Liver (tissue), 8 donors: ENCODE measurements at regions not wholly inside any gene's neighbourhood (a gene's known extent, or its start where the extent isn't known, plus 50 kb on each side); places are given as distances from the start of the nearest gene placed in this dataset.
"Not testable (repeated sequence)": the region's sequence is repeated elsewhere in the genome, so short reads cannot be mapped to it uniquely, and the experiment has no call there.

Source experiments
- DNase-seq: peaks from one replicate; pipeline ENCODE4 v3.0.0-alpha.2; 2017; ENCODE audit warnings: low spot score
- H3K27ac ChIP-seq, 2 donors: one replicate each; pipeline ENCODE4 v1.7.0; 2013; ENCODE audit warnings: inconsistent platforms in 2 of 2, low read length in 2 of 2, control low read depth in 1 of 2, low read depth in 1 of 2, mild to moderate bottlenecking in 1 of 2
- H3K27me3 ChIP-seq, 4 donors: one replicate each; pipeline versions ENCODE4 v1.6.1 to v1.7.0; 2013; ENCODE audit warnings: low read length in 3 of 4, inconsistent platforms in 1 of 4, mild to moderate bottlenecking in 1 of 4, moderate library complexity in 1 of 4; ENCODE audit not compliant: control insufficient read depth in 4 of 4, insufficient read depth in 4 of 4
- H3K36me3 ChIP-seq, 4 donors: one replicate each; pipeline versions ENCODE4 v1.6.1 to v1.7.0; 2013; ENCODE audit warnings: low read length in 3 of 4, mild to moderate bottlenecking in 3 of 4, low read depth in 1 of 4, moderate library complexity in 1 of 4; ENCODE audit not compliant: control insufficient read depth in 4 of 4, insufficient read depth in 3 of 4
- H3K4me1 ChIP-seq, 4 donors: one replicate each; pipeline versions ENCODE4 v1.6.1 to v1.7.0; 2013; ENCODE audit warnings: low read length in 3 of 4, mild to moderate bottlenecking in 3 of 4, moderate library complexity in 1 of 4; ENCODE audit not compliant: control insufficient read depth in 4 of 4, insufficient read depth in 4 of 4
- H3K4me3 ChIP-seq, 3 donors: one replicate each; pipeline versions ENCODE4 v1.6.1 to v1.7.0; 2013; ENCODE audit warnings: low read length in 3 of 3, control low read depth in 1 of 3, low read depth in 1 of 3, mild to moderate bottlenecking in 1 of 3
- H3K9ac ChIP-seq, 2 donors: one replicate each; pipeline ENCODE4 v1.7.0; 2013; ENCODE audit warnings: low read length in 2 of 2, mild to moderate bottlenecking in 2 of 2, moderate library complexity in 2 of 2, control low read depth in 1 of 2, low read depth in 1 of 2
- H3K9me3 ChIP-seq, 4 donors: one replicate each; pipeline versions ENCODE4 v1.6.1 to v1.7.0; 2013; ENCODE audit warnings: low read length in 3 of 4; ENCODE audit not compliant: control insufficient read depth in 4 of 4
- ATF3 ChIP-seq: IDR thresholded peaks from 2 replicates; pipeline ENCODE4 v1.6.1; 2016; ENCODE audit warnings: antibody characterized with exemption
- CTCF ChIP-seq: fragments of 150-350 bp; IDR thresholded peaks from 2 replicates; pipeline ENCODE4 v1.5.1; 2017; ENCODE audit warnings: improper control_type of control experiment, low read depth, low read length; ENCODE audit not compliant: missing input control
- EGR1 ChIP-seq, 2 donors: IDR thresholded peaks; 2 replicates each; pipeline ENCODE4 v1.6.1; 2016 to 2018; ENCODE audit warnings: antibody characterized with exemption in 2 of 2, low read depth in 2 of 2
- GABPA ChIP-seq, 2 donors: IDR thresholded peaks in 1 of 2; conservative IDR thresholded peaks in 1 of 2; 2 replicates each; pipeline ENCODE4 v1.6.1; 2016; ENCODE audit warnings: antibody characterized with exemption in 2 of 2, mild to moderate bottlenecking in 1 of 2, moderate library complexity in 1 of 2
- HNF4A ChIP-seq, 2 donors: conservative IDR thresholded peaks; 2 replicates each; pipeline ENCODE4 v1.6.1; 2016; ENCODE audit warnings: antibody characterized with exemption in 2 of 2, mild to moderate bottlenecking in 2 of 2
- HNF4G ChIP-seq: IDR thresholded peaks from 2 replicates; pipeline ENCODE4 v1.6.1; 2016; ENCODE audit warnings: antibody characterized with exemption
- JUND ChIP-seq, 2 donors: IDR thresholded peaks; 2 replicates each; pipeline ENCODE4 v1.6.1; 2016; ENCODE audit warnings: antibody characterized with exemption in 2 of 2
- MAX ChIP-seq: IDR thresholded peaks from 2 replicates; pipeline ENCODE4 v1.6.1; 2016; ENCODE audit warnings: antibody characterized with exemption
- NR2F2 ChIP-seq: IDR thresholded peaks from 2 replicates; pipeline ENCODE4 v1.6.1; 2016; ENCODE audit warnings: antibody characterized with exemption
- RAD21 ChIP-seq, 2 donors: IDR thresholded peaks; 2 replicates each; pipeline ENCODE4 v1.6.1; 2016; ENCODE audit warnings: antibody characterized with exemption in 2 of 2, mild to moderate bottlenecking in 2 of 2
- RXRA ChIP-seq, 2 donors: IDR thresholded peaks; 2 replicates each; pipeline ENCODE4 v1.6.1; 2017 to 2018; ENCODE audit warnings: antibody characterized with exemption in 2 of 2, mild to moderate bottlenecking in 1 of 2
- SP1 ChIP-seq: IDR thresholded peaks from 2 replicates; pipeline ENCODE4 v1.6.1; 2018; ENCODE audit warnings: antibody characterized with exemption, mild to moderate bottlenecking
- TAF1 ChIP-seq: conservative IDR thresholded peaks from 2 replicates; pipeline ENCODE4 v1.6.1; 2016; ENCODE audit warnings: antibody characterized with exemption, mild to moderate bottlenecking
- YY1 ChIP-seq: IDR thresholded peaks from 2 replicates; pipeline ENCODE4 v1.6.1; 2016; ENCODE audit warnings: antibody characterized with exemption, mild to moderate bottlenecking
- ZBTB33 ChIP-seq: IDR thresholded peaks from 2 replicates; pipeline ENCODE4 v1.6.1; 2016; ENCODE audit warnings: antibody characterized with exemption
- WGBS: extraction: QIAGEN DNeasy Blood & Tissue Kit; methylation state at CpG from one replicate; pipeline ENCODE4 v1.1.7; 2013; 5-methylcytosine and 5-hydroxymethylcytosine counted together
- donor health status: healthy.
- donor health status: healthy.
- donor health status: healthy.
- donor health status: healthy.
- donor health status: healthy.

GRCh38 chr22:49699928-49700498 lies 127.7 kb downstream of the BRD1 start:
- TF ChIP-seq HNF4A (conservative IDR thresholded peaks at IDR 0.05) (no peak), EGR1 (IDR thresholded peaks at IDR 0.05; ENCODE audit: low read depth in 2 of 2) (no peak), SP1 (no peak), HNF4G (no peak), GABPA (IDR thresholded peaks at IDR 0.05 in 1 of 2, conservative IDR thresholded peaks at IDR 0.05 in 1 of 2) (no peak), TAF1 (no peak), RAD21 (IDR thresholded peaks at IDR 0.05) (no peak), RXRA (IDR thresholded peaks at IDR 0.05) (no peak), ZBTB33 (no peak), NR2F2 (no peak), MAX (no peak), JUND (IDR thresholded peaks at IDR 0.05) (no peak), ATF3 (no peak), YY1 (no peak), CTCF (no peak)
- Histone ChIP-seq H3K9me3 (peaks cover 6 to 13% (median 10%) of the 10 kb centered on the region in 4 donors), H3K4me1 (no peaks in the 10 kb centered on the region), H3K9ac (no peak overlapping the region), H3K27ac (no peak overlapping the region), H3K27me3 (peaks cover 0 to 3% (median 1%) of the 10 kb centered on the region in 4 donors), H3K4me3 (no peak overlapping the region), H3K36me3 (no peaks in the 10 kb centered on the region)
- WGBS, result 82% methylated on average over 12 of the region's 12 CpGs
- no peak for DNase-seq

- Histone ChIP-seq H3K4me1 (no peaks in the 10 kb centered on the region), H3K27ac (no peak overlapping the region), H3K9me3 (peaks cover 6 to 13% (median 10%) of the 10 kb centered on the region in 4 donors), H3K9ac (no peak overlapping the region), H3K36me3 (no peaks in the 10 kb centered on the region), H3K4me3 (no peak overlapping the region), H3K27me3 (peaks cover 0 to 3% (median 1%) of the 10 kb centered on the region in 4 donors)
- TF ChIP-seq MAX, result no peak
- TF ChIP-seq GABPA (IDR thresholded peaks at IDR 0.05 in 1 of 2, conservative IDR thresholded peaks at IDR 0.05 in 1 of 2), result no peak
- no peak for TF ChIP-seq HNF4A (conservative IDR thresholded peaks at IDR 0.05)
- no peak for TF ChIP-seq JUND (IDR thresholded peaks at IDR 0.05)
- no peak for TF ChIP-seq RAD21 (IDR thresholded peaks at IDR 0.05)
- TF ChIP-seq HNF4G, result no peak
- no peak for TF ChIP-seq EGR1 (IDR thresholded peaks at IDR 0.05; ENCODE audit: low read depth in 2 of 2)
- TF ChIP-seq YY1, result no peak
- no peak for TF ChIP-seq NR2F2
- 58% methylated on average over 10 of the region's 10 CpGs for WGBS
- no peak for DNase-seq
Measured at GRCh38 chr22:49699476-49699875, 128.2 kb downstream of the BRD1 start.

GRCh38 chr22:49698616-49699015 lies 129.1 kb downstream of the BRD1 start:
- not testable (repeated sequence) for H3K36me3 ChIP-seq, H3K27ac ChIP-seq, H3K9ac ChIP-seq, H3K4me3 ChIP-seq, DNase-seq, H3K27me3 ChIP-seq, H3K4me1 ChIP-seq
- H3K9me3 ChIP-seq, result peaks cover 6 to 13% (median 10%) of the 10 kb centered on the region in 4 donors
- WGBS, result 80% methylated on average over 7 of the region's 7 CpGs
